ELF-1 (cell line): ENCODE measurements at regions not wholly inside any gene's neighbourhood (a gene's known extent, or its start where the extent isn't known, plus 50 kb on each side); places are given as distances from the start of the nearest gene placed in this dataset.
A peak's percentile ranks its signal among the peaks of the same experiment; 100 is the strongest.
"Not testable (repeated sequence)": the region's sequence is repeated elsewhere in the genome, so short reads cannot be mapped to it uniquely, and the experiment has no call there.

Experiments
- DNase-seq: peaks from one replicate; pipeline ENCODE4 v3.0.0-alpha.2; 2016; ENCODE audit warnings: low read depth, low spot score

DNA sequence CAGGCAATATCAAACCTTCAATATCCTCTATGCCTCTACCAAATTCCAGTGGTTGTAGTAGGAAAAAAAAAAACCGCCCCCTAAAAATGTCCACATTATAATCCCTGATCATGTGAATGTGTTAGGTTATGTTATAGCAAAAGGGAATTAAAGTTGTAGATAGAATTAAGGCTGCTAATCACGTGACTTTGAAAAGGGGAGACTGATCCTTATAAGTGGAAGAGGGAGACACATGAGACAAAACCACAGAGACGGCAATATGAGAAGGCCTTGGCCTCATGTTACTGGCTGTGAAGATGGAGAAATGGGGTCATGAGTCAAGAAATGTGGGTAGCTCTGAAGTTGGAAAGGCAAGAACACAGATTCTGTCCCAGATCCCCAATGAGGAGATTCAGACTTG, 1711.3 kb downstream of the KHDRBS2 start:
- DNase-seq = not testable (repeated sequence)

DNA sequence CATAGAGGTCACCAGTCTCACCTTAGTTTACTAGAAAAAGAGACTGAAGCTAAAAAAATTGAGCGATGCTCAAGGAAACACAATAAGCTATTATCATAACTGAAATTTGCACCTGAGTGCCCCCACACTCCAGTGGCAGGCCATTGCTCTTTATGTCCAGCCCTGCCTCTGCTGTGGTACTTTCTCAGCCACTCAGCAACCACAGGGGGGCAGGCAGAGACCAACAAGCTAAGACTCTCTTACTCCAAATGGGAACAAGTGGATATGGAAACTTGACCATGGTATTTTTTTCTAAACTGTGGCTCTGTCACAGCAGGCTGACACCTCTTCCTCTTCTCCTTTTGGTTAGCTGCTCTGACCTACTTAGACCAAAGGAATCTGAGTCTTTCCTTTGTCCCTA, 1713.4 kb downstream of the KHDRBS2 start:
- DNase-seq = peak; percentile 16

DNA sequence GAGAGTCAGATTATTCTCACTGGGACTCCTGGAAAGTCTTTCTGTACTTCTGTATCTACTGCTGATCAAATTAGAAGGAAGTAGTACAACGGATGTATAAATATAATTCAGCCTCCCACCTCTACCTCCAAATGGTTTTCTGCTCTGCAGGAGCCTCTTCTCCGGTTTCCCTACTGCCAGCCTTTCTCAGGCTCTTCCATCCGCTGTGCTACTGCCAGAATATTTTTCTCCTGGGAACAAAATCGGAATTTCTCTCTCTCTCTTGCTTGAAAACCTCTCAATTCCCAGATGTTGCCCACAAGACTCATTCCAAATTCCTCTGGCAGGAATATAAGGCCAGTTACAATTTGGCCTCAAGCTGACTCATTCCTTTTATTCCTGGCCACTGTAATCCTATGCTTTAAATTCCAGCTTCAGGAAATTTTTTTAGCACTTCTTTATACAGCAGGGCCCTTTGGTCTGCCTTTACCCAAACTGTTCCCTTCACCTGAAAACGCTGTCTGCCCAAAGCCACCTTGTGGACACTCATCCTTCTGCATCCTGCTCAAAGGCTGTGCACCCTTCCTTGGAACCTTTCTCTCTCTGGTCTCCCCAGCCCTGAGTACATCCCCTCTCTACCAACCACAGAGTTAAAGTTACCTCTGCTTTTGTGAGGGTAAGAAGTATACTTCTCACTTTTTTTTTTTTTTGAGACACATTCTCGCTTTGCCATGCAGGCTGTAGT, 1714.6 kb downstream of the KHDRBS2 start:
- peak; percentile 12 for DNase-seq

- DNase-seq = not testable (repeated sequence)
These were observed 1715.4 kb downstream of the KHDRBS2 start for GRCh38 chr6:60570599-60570998.

DNA sequence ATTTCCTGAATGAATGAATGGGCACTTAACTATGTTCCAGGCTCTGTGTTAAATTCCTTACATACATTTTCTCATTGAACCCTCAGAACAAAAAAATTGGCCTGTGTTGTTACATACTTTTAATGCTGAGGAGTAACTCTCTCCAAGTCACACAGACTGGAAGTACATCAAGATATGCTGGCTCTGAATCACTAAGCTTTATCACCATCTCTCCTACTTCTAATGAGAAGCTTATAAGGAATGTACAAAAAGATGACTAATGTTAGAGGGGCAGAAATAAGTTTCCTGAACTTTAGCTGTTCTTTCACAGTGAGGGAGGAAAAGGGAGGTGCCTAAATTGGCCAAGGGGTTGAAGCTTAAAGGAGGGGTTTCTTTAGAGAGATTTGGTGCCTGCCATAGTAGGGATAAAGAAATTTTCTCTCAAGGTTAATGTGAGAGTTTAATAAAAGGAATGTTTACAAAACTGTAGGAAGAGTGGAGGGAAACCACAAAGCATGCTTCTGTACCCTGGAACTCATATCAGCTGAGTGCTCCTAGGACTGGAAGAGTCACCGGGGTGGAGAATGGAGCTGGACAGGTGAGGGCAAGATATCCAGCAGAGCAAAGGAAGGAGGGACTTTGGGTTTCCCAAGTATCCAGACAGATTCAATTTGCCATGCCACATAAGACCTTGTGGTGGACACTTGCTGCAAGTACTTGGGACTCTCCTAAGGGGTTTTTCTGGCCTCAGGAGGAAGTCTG, 1718.4 kb downstream of the KHDRBS2 start:
- not testable (repeated sequence) for DNase-seq

GRCh38 chr6:60566387-60566786, 1719.6 kb downstream of the KHDRBS2 start:
- not testable (repeated sequence) for DNase-seq

DNA sequence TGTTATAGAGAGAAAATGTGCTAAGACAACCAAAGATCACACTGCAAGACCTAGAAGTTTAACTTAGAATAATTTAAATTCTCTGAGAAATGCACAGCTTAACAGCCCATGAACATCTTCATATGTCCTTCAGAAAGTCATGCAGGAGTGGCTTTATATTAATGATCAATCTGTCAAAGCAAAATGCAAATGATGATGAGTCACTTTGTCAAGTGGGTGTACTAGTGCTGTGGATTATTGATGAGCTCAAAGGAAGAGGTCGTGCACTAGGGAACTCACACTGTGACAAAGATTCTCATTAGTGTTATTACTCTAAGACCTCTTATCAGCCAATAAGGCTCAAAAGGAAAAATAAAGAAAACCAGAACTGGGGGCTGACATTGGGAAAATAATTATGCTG, 1726.3 kb downstream of the KHDRBS2 start:
- not testable (repeated sequence) for DNase-seq

DNA sequence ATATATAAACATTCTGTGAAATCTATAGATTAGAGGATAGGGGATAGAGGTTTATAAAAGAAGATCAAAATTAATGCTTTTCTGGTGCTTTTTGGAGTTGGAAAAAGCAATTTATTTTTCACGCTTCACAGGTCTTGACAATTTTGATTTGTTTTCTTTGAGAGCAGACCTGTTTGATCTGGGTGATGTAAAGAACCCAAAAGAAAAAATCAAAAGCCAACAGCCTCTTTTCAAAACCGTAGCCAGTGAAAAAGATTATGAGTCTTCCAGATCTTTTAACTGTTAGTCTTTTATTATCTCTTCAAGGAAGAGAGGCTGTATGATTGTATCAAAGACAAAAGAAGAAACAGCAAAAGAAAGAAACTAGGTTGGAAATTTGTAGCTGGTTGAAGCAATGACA, 1738.7 kb downstream of the KHDRBS2 start:
- not testable (repeated sequence) for DNase-seq

DNA sequence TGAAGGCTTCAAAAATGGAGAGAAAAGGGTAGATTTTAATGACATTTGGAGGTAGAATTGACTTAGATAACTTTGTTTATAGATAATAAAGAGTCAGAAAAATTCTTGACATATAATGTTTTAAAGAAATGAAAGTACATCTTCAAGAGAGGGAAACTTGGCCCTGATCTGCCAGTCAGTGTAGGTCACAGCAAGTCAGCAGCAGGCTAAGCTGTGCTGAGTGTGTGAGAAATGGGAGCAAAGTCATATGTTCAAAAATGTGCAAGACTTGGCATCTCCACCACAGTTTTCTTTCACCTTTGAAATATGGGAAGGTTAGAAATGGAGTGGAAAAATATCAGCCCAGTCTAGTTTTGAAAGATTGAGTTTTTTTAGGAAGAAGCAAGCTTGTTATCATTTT, 1761.3 kb downstream of the KHDRBS2 start:
- not testable (repeated sequence) for DNase-seq

GRCh38 chr6:60477747-60478146, 1808.3 kb downstream of the KHDRBS2 start:
- DNase-seq = not testable (repeated sequence)

- not testable (repeated sequence) for DNase-seq
These were observed 1812.2 kb downstream of the KHDRBS2 start for GRCh38 chr6:60473805-60474204.

DNA sequence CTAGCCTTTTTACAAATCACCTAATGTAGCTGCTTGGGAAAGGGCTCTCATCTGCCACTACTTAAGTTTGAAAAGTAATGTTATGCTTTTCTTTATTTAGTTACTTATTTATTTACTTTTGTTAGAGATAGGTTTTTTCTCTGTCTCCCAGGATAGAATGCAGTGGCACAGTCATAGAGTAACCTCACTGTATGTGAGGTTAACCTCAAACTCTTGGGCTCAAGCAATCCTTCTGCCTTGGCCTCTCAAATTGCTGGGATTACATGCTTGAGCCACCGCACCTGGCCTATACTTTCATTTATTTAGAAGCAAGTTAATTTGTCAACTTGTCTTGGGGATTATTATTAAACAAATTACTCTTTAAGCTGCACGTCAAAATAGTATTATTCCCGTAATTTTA, 1814.6 kb downstream of the KHDRBS2 start:
- not testable (repeated sequence) for DNase-seq

DNA sequence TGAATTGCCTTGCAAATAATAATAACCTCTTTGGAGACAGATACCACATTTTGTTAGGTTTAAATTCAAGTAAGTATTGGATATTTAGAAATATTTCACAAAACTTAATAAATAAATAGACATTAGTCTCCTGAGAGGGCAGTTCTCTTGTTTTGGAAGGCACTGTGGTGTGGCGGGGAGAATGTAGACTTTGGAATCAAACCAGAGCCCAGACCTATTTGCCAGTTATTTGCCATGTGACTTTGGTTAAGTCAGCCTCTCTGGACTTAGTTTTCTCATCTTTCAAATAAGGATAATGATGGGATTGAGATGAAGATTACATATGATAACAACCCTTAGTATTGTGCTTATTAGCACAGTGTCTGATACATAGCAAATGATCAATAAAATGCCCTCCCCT, 1835.6 kb downstream of the KHDRBS2 start:
- not testable (repeated sequence) for DNase-seq

- peak; percentile 5 for DNase-seq
These were observed 1841.5 kb downstream of the KHDRBS2 start for GRCh38 chr6:60444532-60444931.

GRCh38 chr6:60439709-60440108, 1846.3 kb downstream of the KHDRBS2 start:
- DNase-seq = not testable (repeated sequence)

DNA sequence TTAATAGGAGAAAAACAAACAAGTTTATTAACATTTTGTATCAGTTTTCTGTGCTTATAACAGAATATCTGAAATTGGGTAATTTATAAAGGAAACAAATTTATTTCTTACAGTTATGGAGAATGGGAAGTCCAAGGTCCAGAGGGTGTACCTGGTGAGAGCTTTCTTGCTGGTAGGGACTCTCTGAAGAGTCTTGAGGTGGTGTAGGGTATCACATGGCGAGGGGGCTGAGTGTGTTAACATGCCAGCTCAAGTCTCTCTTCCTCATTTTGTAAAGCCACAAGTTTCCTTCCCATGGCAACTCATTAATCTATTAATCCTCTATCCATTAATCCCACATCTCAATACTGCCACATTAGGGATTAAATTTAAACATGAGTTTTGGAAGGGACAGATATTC, 1863.3 kb downstream of the KHDRBS2 start:
- not testable (repeated sequence) for DNase-seq

DNA sequence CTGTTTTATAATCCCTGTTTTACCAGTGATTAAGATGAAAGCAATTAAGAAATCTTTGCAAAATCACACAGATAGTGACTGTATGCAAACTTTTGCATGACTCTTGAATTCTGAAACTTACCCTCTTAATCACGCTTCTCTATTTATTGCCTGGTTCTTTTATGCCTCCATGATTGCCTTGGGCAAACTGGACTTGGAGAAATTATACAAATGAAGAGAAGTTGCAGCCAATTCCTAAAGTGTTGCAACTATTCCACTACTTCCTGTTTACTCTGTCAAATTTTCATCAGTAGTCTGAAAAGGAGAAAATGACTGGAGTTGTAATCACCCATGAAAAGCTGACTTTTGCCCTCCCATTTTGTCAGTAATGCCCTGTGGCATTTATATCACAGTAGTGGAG, 1869.9 kb downstream of the KHDRBS2 start:
- not testable (repeated sequence) for DNase-seq

DNA sequence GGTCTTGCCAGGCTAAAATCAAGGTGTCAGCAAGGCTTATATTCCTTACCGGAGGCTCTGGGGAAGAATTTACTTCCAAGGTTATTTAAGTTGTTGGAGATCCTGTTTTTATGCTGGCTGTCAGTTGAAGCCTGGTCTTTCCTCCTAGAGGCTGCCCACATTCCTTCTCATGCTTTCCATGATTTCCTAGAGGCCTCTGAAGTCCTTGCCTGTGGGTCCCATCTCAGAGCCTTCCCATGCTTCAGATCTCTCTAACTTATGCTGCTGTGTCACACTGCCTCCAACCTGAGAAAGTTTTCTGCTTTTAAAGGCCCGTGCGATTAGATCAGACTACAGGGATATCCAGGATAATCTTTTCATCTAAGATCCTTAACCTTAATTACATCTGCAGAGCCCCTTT, 1877.3 kb downstream of the KHDRBS2 start:
- DNase-seq = not testable (repeated sequence)

DNA sequence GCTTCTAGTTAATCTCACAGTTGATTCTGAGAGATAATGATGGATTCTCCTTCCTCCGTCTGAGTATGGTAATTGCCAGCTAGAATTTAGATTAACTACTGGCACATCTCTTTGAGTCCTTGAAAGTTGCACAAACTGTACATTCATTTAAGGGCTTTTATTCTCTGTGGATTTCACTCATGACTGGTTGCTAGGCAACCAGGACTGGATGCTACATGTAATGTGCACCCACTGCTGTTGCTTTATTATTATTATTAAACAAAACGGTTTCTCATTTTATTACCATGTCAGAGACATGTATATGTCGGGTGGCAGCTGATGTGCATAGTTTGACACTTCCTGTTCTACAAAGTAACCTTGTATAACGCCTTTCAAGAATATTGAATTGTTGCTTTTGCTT, 1882.8 kb downstream of the KHDRBS2 start:
- not testable (repeated sequence) for DNase-seq

GRCh38 chr6:60402490-60402889, 1883.5 kb downstream of the KHDRBS2 start:
- not testable (repeated sequence) for DNase-seq

DNA sequence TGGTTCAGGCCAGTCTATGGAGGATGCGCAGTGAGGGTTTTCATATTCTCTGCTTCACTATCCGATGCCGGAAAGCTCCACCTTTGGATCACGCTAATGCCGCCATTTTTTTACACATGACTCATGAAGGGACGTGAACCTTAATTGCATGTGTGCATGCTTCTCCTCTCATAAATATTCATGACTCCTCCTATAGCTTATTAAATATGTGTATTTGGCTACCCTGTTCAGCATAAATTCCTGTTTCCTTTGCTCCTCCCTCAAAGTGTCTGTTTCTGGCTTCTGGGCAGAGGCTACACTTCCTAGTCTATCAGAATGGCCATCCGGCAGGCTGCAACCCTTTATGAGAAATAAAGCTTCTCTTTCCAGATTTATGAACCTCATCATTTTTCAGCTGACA, 1890.8 kb downstream of the KHDRBS2 start:
- DNase-seq = not testable (repeated sequence)

DNA sequence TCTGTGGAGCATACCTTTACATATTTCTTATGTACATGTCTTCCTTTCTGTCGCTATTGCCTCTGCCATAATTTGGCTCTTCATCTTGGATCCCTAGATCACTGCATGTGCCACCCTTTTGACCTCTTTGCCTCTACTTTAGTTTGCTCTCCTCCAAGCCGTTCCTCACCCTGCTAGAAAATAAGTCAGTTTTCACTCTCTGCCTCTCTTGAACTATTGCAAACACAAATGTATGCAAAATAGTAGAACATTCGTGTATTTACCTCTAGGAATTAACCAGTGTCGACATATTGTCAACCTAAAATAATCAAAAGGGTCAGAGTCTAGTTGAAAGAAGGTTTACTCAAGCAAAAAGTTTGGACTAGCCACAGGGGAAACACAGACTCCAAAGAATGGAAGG, 1893.1 kb downstream of the KHDRBS2 start:
- DNase-seq = not testable (repeated sequence)

GRCh38 chr6:60389094-60389493, 1896.9 kb downstream of the KHDRBS2 start:
- DNase-seq = not testable (repeated sequence)
